Neural cell (in vitro differentiated cells): ENCODE measurements at regions not wholly inside any gene's neighbourhood (a gene's known extent, or its start where the extent isn't known, plus 50 kb on each side); places are given as distances from the start of the nearest gene placed in this dataset.

Experiments
- H2AFZ ChIP-seq: fragments of 200-600, 300-800 bp; sonication (generic), shearing (Covaris generic); 2 replicates; pipeline ENCODE4 v1.6.0; 2014; ENCODE audit warnings: low read depth, mild to moderate bottlenecking, antibody characterized with exemption, low read length, moderate library complexity
- H3F3A ChIP-seq: fragments of 200-600 bp; shearing (Covaris generic); 2 replicates; pipeline ENCODE4 v1.6.1; 2016; ENCODE audit warnings: mild to moderate bottlenecking, moderate library complexity, mixed read lengths, antibody characterized with exemption, low read length; ENCODE audit not compliant: insufficient read depth, poor library complexity, severe bottlenecking
- H3K27ac ChIP-seq: fragments of 200-600, 300-800 bp; sonication (generic), shearing (Covaris generic); 2 replicates; pipeline ENCODE4 v1.5.1; 2014; ENCODE audit warnings: mild to moderate bottlenecking, low read length, moderate library complexity
- H3K27me3 ChIP-seq: fragments of 300-800, 200-600 bp; sonication (generic), shearing (Covaris generic); 2 replicates; pipeline ENCODE4 v1.6.0; 2014; ENCODE audit warnings: mild to moderate bottlenecking, low read depth, low read length, moderate library complexity; ENCODE audit not compliant: insufficient read depth
- H3K36me3 ChIP-seq: fragments of 300-800, 200-600 bp; sonication (generic), shearing (Covaris generic); 2 replicates; pipeline ENCODE4 v1.5.1; 2014; ENCODE audit warnings: mild to moderate bottlenecking, antibody characterized with exemption, low read length, moderate library complexity; ENCODE audit not compliant: insufficient read depth
- H3K4me2 ChIP-seq: fragments of 300-800, 200-600 bp; sonication (generic), shearing (Covaris generic); 2 replicates; pipeline ENCODE4 v1.6.0; 2014; ENCODE audit warnings: mild to moderate bottlenecking, low read length
- H3K4me3 ChIP-seq: fragments of 300-800, 200-600 bp; sonication (generic), shearing (Covaris generic); 2 replicates; pipeline ENCODE4 v1.5.1; 2014; ENCODE audit warnings: mild to moderate bottlenecking, low read length, moderate library complexity
- H3K79me2 ChIP-seq: fragments of 200-600 bp; shearing (Covaris generic); replicated peaks from 2 replicates; pipeline ENCODE4 v1.6.0; 2014; ENCODE audit warnings: mild to moderate bottlenecking, low read length, moderate library complexity; ENCODE audit not compliant: insufficient read depth
- H3K9ac ChIP-seq: fragments of 300-800, 200-600 bp; sonication (generic), shearing (Covaris generic); 2 replicates; pipeline ENCODE4 v1.6.1; 2016; ENCODE audit warnings: mild to moderate bottlenecking, low read length, mixed read lengths
- H3K9me2 ChIP-seq: fragments of 200-600 bp; shearing (Covaris generic); 2 replicates; pipeline ENCODE4 v1.6.1; 2016; ENCODE audit warnings: mild to moderate bottlenecking, low read length, mixed read lengths; ENCODE audit not compliant: insufficient read depth
- H3K9me3 ChIP-seq: fragments of 200-600, 300-800 bp; sonication (generic), shearing (Covaris generic); 2 replicates; pipeline ENCODE4 v1.6.1; 2016; ENCODE audit warnings: mild to moderate bottlenecking, mixed run types, low read length, moderate library complexity, mixed read lengths
- H4K20me1 ChIP-seq: fragments of 200-600 bp; shearing (Covaris generic); 2 replicates; pipeline ENCODE4 v1.6.1; 2016; ENCODE audit warnings: mild to moderate bottlenecking, mixed run types; ENCODE audit not compliant: insufficient read depth
- CTCF ChIP-seq: fragments of 450-650 bp; IDR thresholded peaks from 2 replicates; pipeline ENCODE4 v1.5.1; 2014; ENCODE audit warnings: antibody characterized with exemption, mild to moderate bottlenecking, moderate library complexity; ENCODE audit not compliant: poor library complexity, severe bottlenecking
- EP300 ChIP-seq: fragments of 450-650 bp; conservative IDR thresholded peaks from 2 replicates; pipeline ENCODE4 v1.6.1; 2014; ENCODE audit warnings: antibody characterized with exemption, mild to moderate bottlenecking, moderate library complexity; ENCODE audit not compliant: poor library complexity, severe bottlenecking
- EZH2 ChIP-seq: fragments of 200-600, 300-800 bp; shearing (Covaris generic), sonication (generic); IDR thresholded peaks from 2 replicates; pipeline ENCODE4 v1.6.1; 2014; ENCODE audit warnings: antibody characterized with exemption, low read length, borderline replicate concordance, mild to moderate bottlenecking; ENCODE audit not compliant: insufficient read depth, poor library complexity, severe bottlenecking
- MXI1 ChIP-seq: fragments of 450-650 bp; conservative IDR thresholded peaks from 2 replicates; pipeline ENCODE4 v1.6.1; 2014; ENCODE audit warnings: antibody characterized with exemption, mild to moderate bottlenecking; ENCODE audit not compliant: poor library complexity, severe bottlenecking
- POLR2AphosphoS5 ChIP-seq: IDR thresholded peaks from 2 replicates; pipeline ENCODE4 v1.6.1; 2012
- RAD21 ChIP-seq: fragments of 450-650 bp; conservative IDR thresholded peaks from 2 replicates; pipeline ENCODE4 v1.6.1; 2014; ENCODE audit warnings: antibody characterized with exemption, mild to moderate bottlenecking, moderate library complexity
- SMC3 ChIP-seq: fragments of 450-650 bp; conservative IDR thresholded peaks from 2 replicates; pipeline ENCODE4 v1.6.1; 2014; ENCODE audit warnings: antibody characterized with exemption, mild to moderate bottlenecking, moderate library complexity; ENCODE audit not compliant: poor library complexity
- TAF1 ChIP-seq: IDR thresholded peaks from 2 replicates; pipeline ENCODE4 v1.6.1; 2012; ENCODE audit warnings: low read depth
- TF ChIP-seq, protein P1 (sequence below): IDR thresholded peaks from 2 replicates; pipeline ENCODE4 v1.6.1; 2012; ENCODE audit warnings: borderline replicate concordance

- H3K9me2 ChIP-seq = no peaks in the 10 kb centered on the region
- H3K9me3 ChIP-seq = peaks cover 6% of the 10 kb centered on the region
- no peak overlapping the region for H3K4me3 ChIP-seq
- no peak overlapping the region for H3K4me2 ChIP-seq
- H3F3A ChIP-seq = no peaks in the 10 kb centered on the region
- H3K27ac ChIP-seq = no peak overlapping the region
- no peaks in the 10 kb centered on the region for H3K27me3 ChIP-seq
- no peaks in the 10 kb centered on the region for H3K36me3 ChIP-seq
- H3K9ac ChIP-seq = no peak overlapping the region
- no peaks in the 10 kb centered on the region for H3K79me2 ChIP-seq
- TF ChIP-seq TAF1 = no peak
- TF ChIP-seq MXI1 = no peak
- TF ChIP-seq SMC3 = no peak
- no peak for TF ChIP-seq EZH2
- no peak for TF ChIP-seq CTCF
- TF ChIP-seq POLR2AphosphoS5 = no peak
- TF ChIP-seq, protein P1, sequence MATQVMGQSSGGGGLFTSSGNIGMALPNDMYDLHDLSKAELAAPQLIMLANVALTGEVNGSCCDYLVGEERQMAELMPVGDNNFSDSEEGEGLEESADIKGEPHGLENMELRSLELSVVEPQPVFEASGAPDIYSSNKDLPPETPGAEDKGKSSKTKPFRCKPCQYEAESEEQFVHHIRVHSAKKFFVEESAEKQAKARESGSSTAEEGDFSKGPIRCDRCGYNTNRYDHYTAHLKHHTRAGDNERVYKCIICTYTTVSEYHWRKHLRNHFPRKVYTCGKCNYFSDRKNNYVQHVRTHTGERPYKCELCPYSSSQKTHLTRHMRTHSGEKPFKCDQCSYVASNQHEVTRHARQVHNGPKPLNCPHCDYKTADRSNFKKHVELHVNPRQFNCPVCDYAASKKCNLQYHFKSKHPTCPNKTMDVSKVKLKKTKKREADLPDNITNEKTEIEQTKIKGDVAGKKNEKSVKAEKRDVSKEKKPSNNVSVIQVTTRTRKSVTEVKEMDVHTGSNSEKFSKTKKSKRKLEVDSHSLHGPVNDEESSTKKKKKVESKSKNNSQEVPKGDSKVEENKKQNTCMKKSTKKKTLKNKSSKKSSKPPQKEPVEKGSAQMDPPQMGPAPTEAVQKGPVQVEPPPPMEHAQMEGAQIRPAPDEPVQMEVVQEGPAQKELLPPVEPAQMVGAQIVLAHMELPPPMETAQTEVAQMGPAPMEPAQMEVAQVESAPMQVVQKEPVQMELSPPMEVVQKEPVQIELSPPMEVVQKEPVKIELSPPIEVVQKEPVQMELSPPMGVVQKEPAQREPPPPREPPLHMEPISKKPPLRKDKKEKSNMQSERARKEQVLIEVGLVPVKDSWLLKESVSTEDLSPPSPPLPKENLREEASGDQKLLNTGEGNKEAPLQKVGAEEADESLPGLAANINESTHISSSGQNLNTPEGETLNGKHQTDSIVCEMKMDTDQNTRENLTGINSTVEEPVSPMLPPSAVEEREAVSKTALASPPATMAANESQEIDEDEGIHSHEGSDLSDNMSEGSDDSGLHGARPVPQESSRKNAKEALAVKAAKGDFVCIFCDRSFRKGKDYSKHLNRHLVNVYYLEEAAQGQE = no peak
- no peak for TF ChIP-seq EP300
- no peak for TF ChIP-seq RAD21
- H2AFZ ChIP-seq = no peak overlapping the region
- H4K20me1 ChIP-seq = no peaks in the 10 kb centered on the region
These were observed 343.8 kb upstream of the NAV3 start for GRCh38 chr12:77486872-77487271.

GRCh38 chr12:77485961-77486854 is 344.5 kb upstream of the NAV3 start:
- Histone ChIP-seq H4K20me1 (no peaks in the 10 kb centered on the region), H3K9me3 (peaks cover under 1% of the 10 kb centered on the region), H3F3A (no peaks in the 10 kb centered on the region), H3K4me2 (no peak overlapping the region), H3K9ac (no peak overlapping the region), H3K4me3 (no peak overlapping the region), H3K36me3 (no peaks in the 10 kb centered on the region), H2AFZ (no peak overlapping the region), H3K27me3 (no peaks in the 10 kb centered on the region), H3K27ac (peak overlapping the region; percentile 14), H3K79me2 (no peaks in the 10 kb centered on the region), H3K9me2 (no peaks in the 10 kb centered on the region)
- no peak for TF ChIP-seq POLR2AphosphoS5
- no peak for TF ChIP-seq EP300
- no peak for TF ChIP-seq SMC3
- no peak for TF ChIP-seq MXI1
- no peak for TF ChIP-seq CTCF
- TF ChIP-seq, protein P1 = no peak
- no peak for TF ChIP-seq RAD21
- no peak for TF ChIP-seq TAF1
- TF ChIP-seq EZH2 = no peak
